AG20443 (cell line): ENCODE measurements at regions not wholly inside any gene's neighbourhood (a gene's known extent, or its start where the extent isn't known, plus 50 kb on each side); places are given as distances from the start of the nearest gene placed in this dataset.

ENCODE experiments used
- DNase-seq: peaks from one replicate; pipeline ENCODE4 v3.0.0; 2012; ENCODE audit warnings: low spot score, mixed read lengths

DNA sequence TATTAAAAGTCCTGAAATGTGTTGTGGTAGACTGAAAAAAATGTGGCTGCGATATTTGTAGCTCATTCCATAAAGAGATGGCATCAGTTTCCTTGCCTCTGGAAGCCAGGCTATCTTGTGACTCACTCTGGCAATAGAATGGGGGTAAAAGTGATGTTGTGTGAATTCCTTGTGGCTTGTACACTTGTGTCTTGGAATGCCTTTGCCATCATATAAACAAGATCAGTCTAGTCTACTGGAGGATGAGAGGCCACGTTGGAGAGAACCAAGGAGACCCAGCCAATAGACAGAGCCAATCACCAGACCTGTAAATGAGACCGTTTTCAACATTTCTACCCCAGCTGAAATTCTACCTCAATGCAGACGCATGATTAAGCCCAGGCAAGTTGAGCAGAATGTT, 254.1 kb downstream of the TRIB2 start:
- peak; percentile 66 for DNase-seq

- DNase-seq, result no peak
These were observed 255.0 kb downstream of the TRIB2 start for GRCh38 chr2:12971581-12972365.

DNA sequence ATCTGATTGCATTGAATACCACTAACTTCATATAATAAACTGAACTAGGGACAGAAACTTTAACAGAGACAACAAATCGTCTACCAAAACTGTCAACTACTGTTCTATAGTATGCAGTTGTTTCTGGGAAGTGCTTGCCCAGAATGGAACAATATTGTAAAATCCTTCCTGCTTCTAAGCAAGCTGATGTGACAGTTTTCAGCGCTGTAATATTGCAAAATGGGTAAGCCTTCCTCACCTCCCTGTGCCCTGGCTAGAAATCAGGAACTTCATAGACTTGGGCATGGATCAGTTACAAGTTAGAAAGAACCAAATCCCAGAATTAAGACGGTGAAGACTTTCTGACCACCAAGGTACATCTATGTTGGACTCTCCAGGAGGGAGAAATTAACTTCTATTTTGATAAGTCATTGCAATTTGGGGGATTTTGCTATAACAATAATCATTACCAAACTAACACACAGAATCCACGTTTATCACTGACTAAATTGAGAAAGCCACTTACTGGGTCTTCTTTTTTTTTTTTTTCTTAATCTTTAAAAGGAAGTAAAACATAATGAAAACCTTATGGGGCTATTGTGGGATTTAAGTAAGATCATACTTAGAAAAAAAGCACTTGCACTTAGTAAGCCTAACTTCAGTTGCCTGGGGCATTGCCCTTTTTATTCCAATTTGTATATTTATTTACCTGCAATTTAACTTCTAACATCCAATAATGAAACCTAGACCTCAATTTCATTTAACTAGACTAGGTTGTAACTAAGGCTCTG, 261.5 kb downstream of the TRIB2 start:
- DNase-seq, result no peak

DNA sequence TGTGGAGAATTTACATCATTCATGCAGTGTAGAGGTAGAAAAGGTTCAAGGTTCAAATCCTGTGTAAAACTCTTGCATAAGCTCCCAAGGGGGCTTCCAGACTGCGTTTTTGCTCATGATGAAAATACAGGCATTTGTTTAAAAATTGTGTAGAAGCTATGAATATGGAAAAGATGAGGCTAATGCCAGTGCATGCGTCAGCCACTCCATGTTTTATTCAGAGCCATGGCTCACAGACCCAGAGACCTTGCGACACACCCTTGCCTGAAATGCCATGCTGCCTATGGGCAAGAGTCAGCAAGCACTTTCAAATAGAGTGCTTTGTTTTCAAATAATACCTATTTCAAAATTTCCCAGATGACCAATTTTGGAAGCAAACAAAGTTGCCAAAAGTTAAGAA, 262.3 kb downstream of the TRIB2 start:
- DNase-seq, result peak; percentile 17

GRCh38 chr2:12980817-12981216, 264.1 kb downstream of the TRIB2 start:
- no peak for DNase-seq

- DNase-seq, result peak; percentile 24
These were observed 265.4 kb downstream of the TRIB2 start for GRCh38 chr2:12982149-12982584.

DNA sequence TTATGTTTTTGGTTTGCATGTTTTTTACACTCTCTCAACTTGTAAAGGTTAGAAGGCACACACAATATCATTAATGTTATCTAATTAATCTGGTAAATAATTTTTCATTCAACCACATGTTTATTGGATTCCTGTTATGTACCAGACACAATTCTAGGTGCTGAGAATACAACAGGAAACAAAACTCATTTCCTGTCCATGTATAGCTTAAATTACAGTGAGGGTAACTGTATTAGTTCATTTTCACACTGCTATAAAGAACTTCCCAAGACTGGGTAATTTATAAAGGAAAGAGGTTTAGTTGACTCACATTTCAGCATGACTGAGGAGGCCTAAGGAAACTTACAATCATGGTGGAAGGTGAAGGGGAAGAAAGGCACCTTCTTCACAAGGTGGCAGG, 270.5 kb downstream of the TRIB2 start:
- DNase-seq, result no peak

- DNase-seq, result no peak
These were observed 271.5 kb downstream of the TRIB2 start for GRCh38 chr2:12988279-12988678.

DNA sequence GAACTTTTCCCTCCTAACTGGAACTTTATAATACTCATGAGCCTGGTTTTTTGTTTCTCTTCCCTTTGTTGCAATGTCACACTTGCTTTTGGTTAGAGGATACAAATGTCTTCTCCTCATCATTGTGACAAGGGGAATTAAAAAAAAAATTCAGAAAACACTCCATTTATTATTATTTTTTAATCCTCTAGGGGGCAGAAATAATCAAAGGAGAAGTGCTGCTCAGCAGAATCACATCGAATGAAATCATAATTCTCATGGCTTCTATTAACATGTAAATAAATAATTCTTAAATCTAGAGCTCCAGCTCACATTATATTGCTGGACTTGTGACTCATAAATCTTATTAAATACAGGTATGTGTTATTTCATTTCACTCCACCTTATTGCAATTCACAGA, 273.8 kb downstream of the TRIB2 start:
- DNase-seq, result no peak

GRCh38 chr2:12998685-12999084, 281.9 kb downstream of the TRIB2 start:
- DNase-seq, result no peak

- DNase-seq, result no peak
These were observed 284.1 kb downstream of the TRIB2 start for GRCh38 chr2:13000664-13001363.

DNA sequence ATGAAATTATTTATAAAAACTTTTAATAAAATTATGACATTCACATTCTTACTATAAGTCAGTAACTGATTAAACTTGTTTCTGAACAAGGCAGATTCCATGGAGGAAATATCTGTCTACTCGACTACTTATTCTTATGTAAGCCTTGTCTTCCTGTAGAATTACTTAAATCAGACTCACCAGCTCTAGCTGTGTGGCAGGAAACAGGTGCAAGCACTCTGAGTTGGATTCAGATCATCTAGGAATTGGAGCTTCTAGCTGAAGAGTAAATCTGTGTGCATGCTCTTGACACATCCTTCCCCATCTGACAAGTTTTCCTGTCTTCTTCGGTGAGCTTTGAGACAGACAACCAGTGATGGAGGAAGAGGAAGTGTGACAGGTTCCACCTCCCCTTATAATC, 284.7 kb downstream of the TRIB2 start:
- DNase-seq, result no peak

GRCh38 chr2:13002536-13003331, 286.0 kb downstream of the TRIB2 start:
- DNase-seq, result no peak

DNA sequence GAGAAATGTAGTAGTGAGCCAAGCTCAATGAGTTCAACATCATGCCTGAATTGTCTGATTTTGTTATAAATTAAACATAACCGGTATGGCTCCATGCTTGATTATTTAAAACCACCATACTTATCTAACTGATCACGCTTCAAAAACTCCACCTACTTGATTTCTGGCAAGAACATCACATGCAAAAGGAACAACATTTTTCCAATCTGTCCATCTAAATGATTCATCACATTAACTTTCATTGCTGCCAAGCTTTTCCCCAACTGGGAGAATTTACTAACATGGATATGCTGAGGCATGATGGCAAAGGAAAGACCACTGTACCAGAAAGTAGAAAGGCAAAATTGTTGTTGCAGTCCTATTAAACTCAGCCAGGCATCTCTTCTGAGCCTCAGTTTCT, 286.8 kb downstream of the TRIB2 start:
- DNase-seq, result no peak

GRCh38 chr2:13005048-13005447, 288.3 kb downstream of the TRIB2 start:
- no peak for DNase-seq

DNA sequence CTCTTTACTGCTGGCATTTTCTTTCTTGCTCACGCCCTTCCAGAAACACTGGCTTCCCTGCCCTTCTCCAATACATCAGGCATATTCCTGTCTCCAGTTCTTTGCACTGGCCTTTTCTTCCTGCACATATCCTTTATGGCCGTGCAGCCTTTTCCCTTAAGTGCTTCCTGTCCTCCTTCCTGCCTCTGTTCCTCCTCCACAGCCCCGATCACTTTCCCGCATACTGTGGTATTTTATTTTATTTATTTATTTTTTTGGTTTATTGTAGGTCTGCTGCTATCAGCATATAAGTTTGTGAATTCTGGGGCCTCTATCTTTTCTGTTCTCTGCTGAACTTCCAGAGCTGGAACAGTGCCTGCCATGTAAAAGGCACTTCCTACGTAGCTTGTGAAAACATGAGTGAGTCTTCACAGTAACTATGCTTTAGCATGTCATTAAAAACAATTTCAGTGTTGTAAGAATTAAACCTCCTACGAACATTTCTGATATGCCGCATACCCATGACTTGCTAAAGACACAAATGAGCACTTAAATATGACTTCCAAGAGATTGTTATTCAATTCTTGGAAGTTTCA, 289.1 kb downstream of the TRIB2 start:
- DNase-seq, result no peak

- DNase-seq, result no peak
These were observed 289.7 kb downstream of the TRIB2 start for GRCh38 chr2:13006426-13006825.

- DNase-seq, result peak; percentile 77
These were observed 290.3 kb downstream of the TRIB2 start for GRCh38 chr2:13006829-13007717.

DNA sequence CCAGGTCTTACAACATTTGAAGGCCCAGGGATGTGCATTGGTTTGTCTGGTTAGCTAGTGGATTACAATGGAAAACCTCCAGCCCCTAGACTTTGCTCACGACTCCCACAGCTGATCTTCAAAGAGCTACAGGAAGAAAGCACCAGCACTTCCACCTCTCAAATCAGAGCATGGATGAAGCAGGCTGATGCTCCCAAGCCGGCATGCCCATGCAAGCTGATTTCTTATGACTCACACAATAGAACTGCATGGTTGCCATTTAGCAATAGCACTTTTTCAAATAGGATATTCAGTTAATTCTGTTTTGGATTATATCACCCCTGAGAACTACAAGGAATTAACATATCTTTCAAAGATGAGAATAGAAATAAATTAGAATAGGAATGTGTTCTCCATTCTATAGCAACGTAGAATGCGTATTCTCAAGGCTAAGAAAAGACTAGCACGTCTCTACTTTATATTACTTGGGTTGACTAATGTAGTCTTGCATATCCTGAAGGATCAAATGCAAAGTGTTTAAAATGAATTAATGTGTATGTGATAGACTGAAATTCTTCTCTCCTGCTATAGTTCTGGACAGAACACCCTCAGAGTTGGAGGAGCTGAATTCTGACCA, 292.4 kb downstream of the TRIB2 start:
- peak; percentile 55 for DNase-seq

GRCh38 chr2:13010283-13010682, 293.5 kb downstream of the TRIB2 start:
- no peak for DNase-seq
